ENCODE measurements at regions not wholly inside any gene's neighbourhood (a gene's known extent, or its start where the extent isn't known, plus 50 kb on each side); places are given as distances from the start of the nearest gene placed in this dataset.

GRCh38 chr1:106678279-106679050 is 378.0 kb upstream of the PRMT6 start:
- FAIRE-seq = no peak
- DNase-seq (ENCODE audit: insufficient read length, low spot score) = no peak

- FAIRE-seq (no peak), DNase-seq (ENCODE audit: insufficient read length, low spot score) (no peak)
Observed at GRCh38 chr1:106680216-106680615, 376.3 kb upstream of the PRMT6 start.

DNA sequence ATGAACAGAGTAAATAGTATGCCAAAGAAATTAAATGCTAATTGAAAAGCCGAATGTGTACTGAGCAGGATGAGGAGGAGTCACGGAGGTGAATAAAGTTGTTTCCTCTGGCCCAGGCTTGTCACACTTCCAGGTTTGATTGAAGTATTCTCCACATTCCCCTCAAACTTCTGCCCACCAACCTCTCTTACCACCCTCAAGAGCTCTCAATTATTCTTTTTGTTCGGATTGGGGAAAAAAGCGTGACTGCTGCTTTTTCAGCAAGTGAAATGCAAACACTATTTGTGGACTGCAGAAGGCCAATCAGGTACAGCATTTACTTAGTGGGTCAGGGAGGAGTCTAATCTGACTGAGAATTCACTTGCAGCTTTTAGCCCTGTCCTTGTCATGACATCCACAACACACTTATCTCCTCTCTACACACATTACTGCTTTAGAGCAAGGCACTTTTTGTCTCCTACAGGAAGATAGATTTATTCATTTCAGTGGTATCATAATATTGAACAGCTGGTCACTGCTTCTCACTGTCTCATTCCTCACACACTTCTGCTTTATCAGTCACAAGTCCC is 375.6 kb upstream of the PRMT6 start:
- no peak for DNase-seq (ENCODE audit: insufficient read length, low spot score)
- no peak for FAIRE-seq

DNA sequence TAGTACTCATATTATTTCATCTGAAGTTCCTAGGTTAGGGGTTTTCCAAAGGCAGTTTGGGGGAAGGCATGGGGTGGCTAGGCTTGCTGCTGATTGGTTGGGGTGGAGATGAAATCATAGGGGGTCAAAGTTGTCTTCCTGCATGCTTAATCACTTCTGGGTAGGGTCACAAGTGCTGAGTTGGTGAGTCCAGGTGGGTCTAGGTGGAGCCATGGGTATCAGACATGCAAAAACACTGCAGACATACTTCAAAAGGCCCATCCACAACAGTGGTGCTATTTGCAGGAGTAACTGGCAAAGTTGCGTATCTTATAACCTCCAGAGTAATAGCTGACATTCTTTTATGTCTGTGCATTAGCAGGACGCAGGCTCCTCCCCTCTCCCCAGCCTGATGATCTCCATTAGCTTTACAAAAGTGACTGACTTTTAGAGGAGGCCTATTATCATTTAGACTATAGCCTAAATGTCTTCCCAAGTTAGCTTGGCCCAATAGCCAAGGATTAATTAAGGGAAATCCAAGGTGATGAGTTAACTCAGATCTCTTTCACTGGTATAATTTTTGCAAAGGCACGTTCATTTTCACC is 374.4 kb upstream of the PRMT6 start:
- DNase-seq (ENCODE audit: insufficient read length, low spot score) = no peak
- FAIRE-seq = no peak

DNA sequence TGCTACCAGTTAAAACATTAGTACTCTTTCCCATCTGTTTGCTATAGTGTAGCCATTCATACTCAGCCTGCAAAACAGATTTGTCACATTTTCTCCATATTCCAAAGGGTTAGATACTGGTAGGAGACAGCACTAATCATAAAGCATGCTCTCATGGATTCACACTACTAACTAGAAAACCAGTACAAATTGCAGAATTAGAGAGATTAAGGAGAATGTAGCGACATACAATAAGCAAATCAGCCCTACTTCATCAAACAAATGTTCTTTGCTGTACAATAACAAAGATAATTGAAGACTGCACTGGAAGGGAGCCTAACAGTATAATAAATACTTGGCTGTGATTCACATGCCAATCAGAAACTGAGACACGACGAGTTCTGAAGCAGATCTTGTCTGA is 368.0 kb upstream of the PRMT6 start:
- DNase-seq (ENCODE audit: insufficient read length, low spot score) (no peak), FAIRE-seq (no peak)

GRCh38 chr1:106698660-106699059 is 357.8 kb upstream of the PRMT6 start:
- no peak for FAIRE-seq
- DNase-seq (ENCODE audit: insufficient read length, low spot score) = no peak

DNA sequence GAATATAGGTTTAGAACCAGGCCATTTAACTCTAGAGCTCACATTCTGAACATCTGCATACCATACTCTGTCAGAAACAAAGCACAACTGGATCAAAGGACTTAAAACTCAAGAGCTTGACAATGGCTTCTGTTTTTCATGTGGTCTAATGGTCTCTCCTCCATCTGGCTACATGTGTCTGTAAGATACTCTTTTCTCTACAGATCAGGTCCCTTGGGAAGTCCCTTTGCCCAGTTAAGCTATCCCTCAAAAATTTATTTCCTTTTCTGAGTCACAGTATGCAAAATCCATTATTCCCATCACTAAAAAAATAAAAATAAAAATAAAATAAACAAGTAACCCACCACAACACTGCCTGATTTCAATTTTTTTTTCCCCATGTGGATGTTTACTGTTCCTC is 357.0 kb upstream of the PRMT6 start:
- DNase-seq (ENCODE audit: insufficient read length, low spot score) (no peak), FAIRE-seq (no peak)

- FAIRE-seq (no peak), DNase-seq (ENCODE audit: insufficient read length, low spot score) (no peak)
Observed at GRCh38 chr1:106700211-106700610, 356.3 kb upstream of the PRMT6 start.

- DNase-seq (ENCODE audit: insufficient read length, low spot score) = no peak
- no peak for FAIRE-seq
Observed at GRCh38 chr1:106705971-106706370, 350.5 kb upstream of the PRMT6 start.

- DNase-seq (ENCODE audit: insufficient read length, low spot score) (no peak), FAIRE-seq (no peak)
Observed at GRCh38 chr1:106717591-106717990, 338.9 kb upstream of the PRMT6 start.

DNA sequence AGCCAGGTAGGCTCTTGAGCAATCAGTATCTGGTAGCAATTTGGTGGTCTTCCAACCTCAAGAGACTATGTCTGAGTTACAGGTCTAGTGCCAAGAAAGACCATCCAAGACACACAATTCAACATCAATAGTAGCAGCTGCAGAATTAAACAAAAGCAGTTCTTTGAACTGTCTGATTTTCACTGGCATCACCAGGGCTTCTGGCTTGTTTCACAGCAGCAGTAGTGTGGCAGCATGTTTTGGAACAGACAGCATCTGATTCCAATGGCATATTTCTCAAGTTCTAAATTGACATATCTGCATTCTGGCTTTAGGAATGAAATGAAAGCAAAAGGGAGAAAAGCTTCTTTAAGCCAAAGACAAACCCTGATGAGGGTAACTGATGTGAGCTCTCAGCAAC is 334.7 kb upstream of the PRMT6 start:
- no peak for FAIRE-seq

GRCh38 chr1:106722466-106722865 is 334.0 kb upstream of the PRMT6 start:
- DNase-seq (ENCODE audit: insufficient read length, low spot score) = no peak
- no peak for FAIRE-seq

More for the DNA sequence above, 334.7 kb upstream of the PRMT6 start:
- DNase-seq (ENCODE audit: insufficient read length, low spot score) = no peak

DNA sequence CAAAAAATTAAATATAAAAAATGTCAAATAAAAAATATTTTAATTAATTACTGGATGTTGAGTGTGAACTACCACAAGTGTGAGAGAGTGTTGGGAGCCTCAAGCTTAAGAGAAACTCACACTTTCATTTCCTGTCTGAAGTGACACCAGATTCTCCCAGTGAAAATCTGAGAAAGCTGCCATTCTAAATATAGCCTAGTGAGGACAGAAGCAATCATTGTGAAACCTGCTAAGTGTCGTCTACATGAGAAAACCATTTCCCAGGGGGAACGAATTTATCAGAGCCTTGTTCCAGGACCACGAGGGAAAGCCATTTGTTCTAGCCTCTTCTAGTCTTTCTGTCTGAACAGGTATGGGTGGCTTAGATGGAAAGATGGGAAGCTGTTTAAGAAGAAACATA is 329.3 kb upstream of the PRMT6 start:
- peak; percentile 1 for DNase-seq (ENCODE audit: insufficient read length, low spot score)
- peak; percentile 44 for FAIRE-seq

GRCh38 chr1:106746448-106747085 is 309.9 kb upstream of the PRMT6 start:
- FAIRE-seq = no peak
- DNase-seq (ENCODE audit: insufficient read length, low spot score) = no peak

GRCh38 chr1:106747232-106747631 is 309.2 kb upstream of the PRMT6 start:
- no peak for FAIRE-seq

GRCh38 chr1:106747791-106748190 is 308.7 kb upstream of the PRMT6 start:
- no peak for DNase-seq (ENCODE audit: insufficient read length, low spot score)
- no peak for FAIRE-seq

More at GRCh38 chr1:106747232-106747631, 309.2 kb upstream of the PRMT6 start:
- DNase-seq (ENCODE audit: insufficient read length, low spot score) = no peak

- no peak for DNase-seq (ENCODE audit: insufficient read length, low spot score)
- FAIRE-seq = no peak
Observed at GRCh38 chr1:106748606-106749005, 307.9 kb upstream of the PRMT6 start.

GRCh38 chr1:106749491-106749890 is 307.0 kb upstream of the PRMT6 start:
- no peak for FAIRE-seq

GRCh38 chr1:106749906-106750305 is 306.6 kb upstream of the PRMT6 start:
- DNase-seq (ENCODE audit: insufficient read length, low spot score) (no peak), FAIRE-seq (no peak)

More at GRCh38 chr1:106749491-106749890, 307.0 kb upstream of the PRMT6 start:
- no peak for DNase-seq (ENCODE audit: insufficient read length, low spot score)

- no peak for FAIRE-seq
- no peak for DNase-seq (ENCODE audit: insufficient read length, low spot score)
Observed at GRCh38 chr1:106751002-106751401, 305.5 kb upstream of the PRMT6 start.

DNA sequence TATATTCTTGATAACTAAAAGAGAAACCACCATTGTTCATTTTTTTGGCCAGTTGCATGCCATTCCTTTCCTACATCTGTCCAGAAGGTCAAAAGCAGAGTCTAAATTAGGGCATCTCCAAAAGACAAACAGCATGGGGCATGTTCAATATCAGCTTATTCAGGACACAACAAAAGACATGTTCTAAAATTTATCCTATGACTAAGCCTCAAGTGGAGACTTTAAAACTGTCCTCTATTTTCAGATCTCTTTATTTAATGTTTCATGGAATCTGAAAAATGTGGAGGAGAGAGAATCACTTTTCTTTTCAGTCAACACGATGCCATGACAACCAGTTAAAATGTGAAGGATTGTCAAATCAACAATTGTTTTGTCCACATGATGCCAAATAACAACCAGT is 303.4 kb upstream of the PRMT6 start:
- FAIRE-seq (no peak), DNase-seq (ENCODE audit: insufficient read length, low spot score) (no peak)

- DNase-seq (ENCODE audit: insufficient read length, low spot score) = no peak
- FAIRE-seq = no peak
Observed at GRCh38 chr1:106754957-106755356, 301.5 kb upstream of the PRMT6 start.
